ENCODE measurements at regions not wholly inside any gene's neighbourhood (a gene's known extent, or its start where the extent isn't known, plus 50 kb on each side); places are given as distances from the start of the nearest gene placed in this dataset.
"Not testable (repeated sequence)": the region's sequence is repeated elsewhere in the genome, so short reads cannot be mapped to it uniquely, and the experiment has no call there.

DNA sequence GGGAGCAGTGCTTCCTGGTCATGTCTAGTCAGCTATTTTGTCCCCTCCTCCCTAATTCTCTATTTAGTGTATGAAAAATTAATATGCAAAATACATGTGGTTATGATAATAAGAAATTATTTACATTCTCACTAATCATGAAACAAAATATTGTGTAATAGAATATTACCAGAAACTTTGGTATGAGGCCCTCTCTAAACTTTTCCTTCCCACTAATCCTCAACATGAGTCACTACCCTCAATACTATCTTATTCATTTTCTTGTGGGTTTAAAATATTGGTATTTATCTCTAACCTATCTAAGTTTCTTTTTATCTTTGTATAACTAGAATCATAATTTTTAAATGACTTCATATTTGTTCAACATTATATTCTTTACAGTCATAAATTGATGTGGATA is 545.9 kb upstream of the PTPRD start:
- DNase-seq = no peak

DNA sequence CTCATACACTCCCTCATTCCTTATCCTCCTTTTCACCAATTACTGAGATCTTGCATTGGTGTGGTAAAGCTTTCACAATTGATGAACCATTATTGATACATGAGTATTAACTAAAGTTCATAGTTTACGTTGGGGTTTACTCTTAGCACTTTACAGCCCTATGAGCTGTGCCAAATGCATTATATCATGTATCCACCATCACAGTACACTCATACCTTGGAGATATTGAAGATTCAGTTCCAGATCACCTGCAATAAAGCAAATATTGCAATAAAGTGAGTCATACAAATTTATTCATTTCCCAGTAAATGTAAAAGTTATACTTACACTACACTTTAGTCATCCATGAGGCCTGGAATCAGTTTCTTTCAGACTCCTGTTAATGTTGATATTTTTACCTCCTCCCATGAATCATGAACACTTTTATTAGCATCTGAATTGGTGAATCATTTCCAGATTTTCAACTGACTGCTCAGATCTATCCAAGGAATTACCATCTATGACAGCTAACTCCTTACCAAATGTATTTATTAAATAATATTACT is 546.6 kb upstream of the PTPRD start:
- no peak for DNase-seq

DNA sequence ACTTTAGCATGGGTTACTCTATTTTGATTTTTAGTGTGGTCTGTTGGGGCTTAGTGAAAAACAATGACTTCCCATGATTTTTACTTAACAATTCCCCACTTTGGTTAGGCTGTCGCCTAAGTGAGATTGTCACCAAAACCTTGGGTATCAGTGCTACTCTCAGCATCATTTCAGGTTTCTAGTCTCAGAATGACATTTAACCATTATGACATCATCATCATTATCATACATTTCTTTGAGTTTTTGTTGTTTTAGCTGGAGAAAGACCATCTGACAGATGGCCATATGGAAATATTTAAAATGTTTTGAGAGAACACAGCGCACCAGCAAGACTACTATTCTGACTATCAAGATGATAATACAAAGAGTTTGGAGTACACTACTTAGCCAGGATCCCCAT is 551.0 kb upstream of the PTPRD start:
- DNase-seq = no peak

DNA sequence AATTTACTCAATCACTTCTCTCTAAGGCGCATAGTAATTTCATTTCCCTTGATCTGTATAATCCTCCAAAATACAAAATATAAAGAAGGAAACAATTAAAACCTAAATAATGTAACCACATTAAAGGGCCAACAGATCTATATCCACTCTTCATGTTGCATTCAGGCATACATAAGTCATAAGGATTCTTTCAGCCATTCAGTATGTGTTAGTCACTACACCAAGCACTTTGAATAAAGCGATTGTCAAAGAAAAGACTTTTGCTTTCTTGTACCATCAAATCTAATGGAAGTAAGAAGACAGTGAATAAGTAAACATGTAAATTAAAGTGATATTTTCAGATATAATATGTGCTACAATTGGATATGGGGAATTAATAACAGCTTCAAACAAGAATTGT is 569.2 kb upstream of the PTPRD start:
- no peak for DNase-seq

DNA sequence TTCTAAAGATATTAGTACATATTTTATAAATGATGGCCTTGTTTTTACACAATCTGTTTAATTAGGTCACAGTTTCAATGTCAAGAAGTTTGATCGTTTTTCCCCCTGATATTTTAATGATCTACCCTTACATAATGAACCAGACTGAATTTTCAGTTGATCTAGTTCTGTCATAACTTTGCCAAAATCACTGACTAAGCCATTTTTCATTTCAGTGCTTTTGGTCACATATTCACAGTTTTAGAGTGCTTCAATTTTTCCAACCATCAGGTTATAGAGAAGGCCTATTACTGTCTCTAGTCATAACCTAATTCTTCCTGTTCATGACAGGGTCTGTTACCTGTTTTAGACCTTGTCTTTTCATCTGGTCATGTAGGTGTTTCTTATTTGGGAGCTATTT is 577.9 kb upstream of the PTPRD start:
- no peak for DNase-seq

DNA sequence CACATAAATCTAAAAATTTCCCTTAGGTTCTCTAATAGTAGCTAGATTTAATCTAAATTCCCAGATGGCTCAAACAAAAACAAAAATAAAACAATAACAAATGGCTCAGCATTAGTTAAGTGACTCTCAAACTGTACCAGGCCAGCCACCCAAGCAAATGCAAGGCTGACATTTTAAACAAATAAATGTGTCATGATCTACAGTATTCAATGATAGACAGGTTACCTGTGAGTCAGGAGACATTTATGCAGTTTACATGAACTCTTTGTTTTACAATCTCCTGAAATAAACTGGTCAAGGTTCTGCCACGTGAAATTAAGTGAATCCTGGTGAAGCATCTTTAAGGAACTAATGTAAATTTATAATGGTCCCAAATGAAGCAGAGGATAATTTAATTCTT is 580.2 kb upstream of the PTPRD start:
- DNase-seq = no peak

DNA sequence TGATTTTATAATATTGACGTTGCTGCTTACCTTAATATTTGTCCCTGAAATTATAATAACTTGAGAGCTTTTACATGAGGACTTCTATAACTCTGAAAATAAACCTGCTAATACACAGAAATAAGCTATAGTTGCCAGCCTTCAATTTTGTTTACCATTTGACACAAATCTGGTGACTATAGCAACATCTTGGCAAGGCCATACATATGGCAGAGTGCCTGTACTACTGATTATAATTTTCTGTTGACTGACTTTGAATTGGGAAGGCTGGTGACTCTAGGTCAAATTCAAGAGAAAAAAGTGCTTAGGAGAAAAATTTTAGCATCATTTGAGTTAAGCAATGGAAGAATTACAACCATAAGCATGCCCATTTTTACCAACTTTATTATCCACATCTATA is 581.4 kb upstream of the PTPRD start:
- no peak for DNase-seq

DNA sequence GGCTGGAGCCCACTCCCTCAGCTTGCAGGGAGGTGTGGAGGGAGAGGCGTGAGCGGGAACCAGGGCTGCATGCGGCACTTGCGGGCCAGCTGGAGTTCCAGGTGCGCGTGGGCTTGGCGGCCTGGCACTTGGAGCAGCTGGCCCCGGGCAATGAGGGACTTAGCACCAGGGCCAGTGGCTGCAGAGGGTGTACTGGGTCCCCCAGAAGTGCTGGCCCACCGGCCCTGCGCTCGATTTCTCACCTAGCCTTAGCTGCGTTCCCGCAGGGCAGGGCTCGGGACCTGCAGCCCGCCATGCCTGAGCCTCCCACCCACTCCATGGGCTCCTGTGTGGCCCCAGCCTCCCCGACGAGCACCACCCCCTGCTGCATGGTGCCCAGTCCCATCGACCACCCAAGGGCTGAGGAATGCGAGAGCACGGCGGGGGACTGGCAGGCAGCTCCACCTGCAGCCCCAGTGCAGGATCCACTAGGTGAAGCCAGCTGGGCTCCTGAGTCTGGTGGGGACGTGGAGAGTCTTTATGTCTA is 584.1 kb upstream of the PTPRD start:
- not testable (repeated sequence) for DNase-seq

DNA sequence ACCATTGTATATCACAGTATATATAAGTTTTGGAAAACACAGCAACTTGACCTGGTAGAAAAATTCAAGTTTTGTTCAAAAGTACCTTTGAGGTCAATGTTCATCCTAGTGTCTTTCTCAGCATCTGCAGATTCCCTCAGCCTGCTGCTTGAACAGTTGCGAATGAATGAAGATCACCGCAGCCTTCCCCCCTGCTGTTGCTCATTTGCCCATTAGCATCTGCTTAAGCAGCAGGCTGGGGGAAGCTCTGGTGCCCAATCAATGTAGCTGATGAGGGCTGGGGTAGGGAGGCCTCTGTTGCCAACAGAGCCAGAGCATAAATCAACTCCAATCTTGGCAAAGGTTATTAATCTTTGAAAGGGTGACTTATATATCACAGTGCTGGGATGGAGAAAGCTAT is 586.5 kb upstream of the PTPRD start:
- no peak for DNase-seq

DNA sequence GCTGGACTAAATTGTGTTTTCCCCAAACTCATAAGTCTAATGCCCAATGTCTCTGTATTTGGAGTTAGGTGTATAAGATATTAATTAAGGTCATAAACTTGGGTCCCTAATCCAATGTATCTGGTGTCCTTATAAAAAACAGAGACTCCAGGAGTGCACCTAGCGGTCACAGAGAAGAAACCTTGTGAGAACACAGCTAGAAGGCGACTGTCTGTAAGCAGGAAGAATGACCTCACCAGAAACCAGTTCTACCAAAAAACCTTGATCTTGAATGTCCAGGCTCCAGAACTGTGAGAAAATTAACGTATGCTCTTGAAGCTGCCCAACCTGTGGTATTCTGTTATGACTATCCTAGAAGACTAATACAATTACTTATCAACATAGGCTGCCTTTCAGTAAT is 591.7 kb upstream of the PTPRD start:
- no peak for DNase-seq

DNA sequence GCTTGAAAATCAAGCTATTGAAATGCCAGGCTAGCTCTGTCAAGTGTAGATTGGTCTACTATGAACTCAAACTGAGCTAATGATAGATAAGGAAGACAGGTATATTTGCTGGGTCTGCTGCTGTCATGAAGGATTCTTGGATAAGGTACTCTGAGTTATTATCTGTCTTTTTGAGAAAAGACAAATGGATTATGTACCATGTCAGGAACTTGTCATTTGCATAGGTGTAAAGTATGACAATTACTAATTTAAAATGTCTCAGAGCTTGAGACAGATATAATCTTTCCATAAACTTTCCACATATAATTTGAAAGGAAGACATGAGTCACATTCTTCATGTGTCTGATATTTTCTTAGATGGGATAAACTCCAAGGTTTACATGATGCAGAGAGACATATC is 594.1 kb upstream of the PTPRD start:
- no peak for DNase-seq

DNA sequence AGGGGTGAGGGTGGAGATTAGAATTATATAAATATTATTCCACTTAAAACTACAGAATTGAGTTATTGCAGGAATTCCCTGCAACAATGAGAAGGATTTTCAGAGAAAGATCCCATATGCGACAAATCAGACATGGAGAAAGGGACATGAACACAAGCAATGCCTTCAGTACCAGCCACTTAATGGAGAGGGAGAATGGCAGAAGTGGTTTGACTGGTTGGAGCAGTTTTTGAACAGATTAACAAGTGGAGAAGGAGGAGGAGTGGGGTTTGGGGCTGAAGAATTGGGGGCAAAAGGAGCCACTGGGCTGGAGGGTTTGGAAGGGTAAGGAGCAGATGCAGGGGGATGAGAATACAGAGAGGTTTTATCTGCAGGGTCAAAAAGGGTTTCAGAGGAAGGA is 620.9 kb upstream of the PTPRD start:
- no peak for DNase-seq

DNA sequence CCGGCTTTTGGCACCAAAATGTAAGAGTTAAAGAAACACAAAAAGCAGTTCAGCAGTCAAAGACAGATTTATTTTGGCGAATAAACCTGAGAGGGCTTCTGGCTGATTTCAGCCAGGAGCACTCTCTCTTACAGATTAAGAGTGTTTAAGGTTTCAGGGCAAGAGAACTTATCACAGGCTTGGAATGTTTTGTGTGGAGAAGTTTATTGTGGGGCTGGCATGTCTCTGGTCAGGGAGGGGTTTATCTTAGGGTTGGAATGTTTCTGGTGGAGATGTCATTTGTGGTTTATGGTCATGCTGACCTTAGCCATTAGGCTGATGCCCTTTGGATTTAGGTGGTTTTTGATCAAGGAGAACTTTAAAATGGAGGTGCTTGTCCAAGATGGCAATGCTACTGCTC is 622.3 kb upstream of the PTPRD start:
- no peak for DNase-seq

DNA sequence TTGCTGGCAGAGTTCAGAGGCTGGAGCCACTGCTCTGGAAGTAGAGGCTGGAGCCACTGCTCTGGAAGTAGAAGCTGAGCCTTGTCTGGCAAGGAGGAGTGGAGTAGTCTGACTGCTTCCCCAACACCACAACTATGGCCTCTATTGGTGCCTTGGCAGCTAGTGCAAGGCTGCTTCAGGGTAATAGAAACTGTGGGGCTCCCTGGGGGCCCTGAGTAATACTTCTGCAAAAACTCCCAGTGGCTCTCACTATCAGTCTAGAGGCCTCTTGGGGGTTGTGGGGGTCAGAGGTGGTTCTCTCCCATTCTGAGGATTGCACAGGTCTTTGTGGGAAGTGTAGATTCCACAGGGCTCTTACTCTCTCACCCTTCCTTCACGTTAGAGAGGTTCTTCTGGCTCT is 629.0 kb upstream of the PTPRD start:
- DNase-seq = no peak

DNA sequence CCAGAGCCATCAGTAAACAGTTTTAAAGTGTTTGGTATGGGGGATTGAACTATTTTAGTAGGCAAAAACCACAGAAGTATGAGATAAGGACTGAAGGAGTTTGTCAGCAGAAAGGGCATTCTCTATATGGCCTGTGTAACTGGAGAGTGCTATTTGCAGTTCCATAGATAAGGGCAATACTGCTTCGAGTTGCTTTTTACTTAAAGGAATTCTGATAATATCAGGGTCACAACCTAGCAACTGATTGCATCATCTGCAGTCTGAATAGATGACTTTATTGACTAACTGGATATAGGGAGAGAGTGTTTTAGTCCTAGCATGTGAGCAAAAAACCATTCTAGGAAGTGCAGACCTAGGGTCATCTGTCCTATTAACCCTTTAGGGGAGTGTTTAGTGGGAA is 645.2 kb upstream of the PTPRD start:
- no peak for DNase-seq

DNA sequence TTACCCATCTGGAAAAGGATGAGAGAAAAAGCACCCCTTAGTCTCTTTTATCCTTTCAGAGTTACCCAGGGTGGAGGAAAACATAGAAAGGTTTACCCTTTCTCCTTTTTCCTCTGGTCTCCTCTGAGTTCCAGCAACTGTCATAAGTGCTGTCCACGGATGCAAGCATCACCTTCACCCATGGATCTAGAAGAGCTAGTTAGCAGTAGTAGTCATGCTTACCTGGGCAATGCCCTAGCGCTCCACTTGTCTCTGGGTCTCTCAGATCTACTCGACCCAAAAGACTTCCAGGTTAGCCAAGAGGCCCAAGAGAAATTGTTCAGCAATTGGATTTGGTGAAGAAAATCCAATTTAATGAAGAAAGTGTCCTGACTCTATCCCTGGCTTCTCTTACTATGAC is 656.2 kb upstream of the PTPRD start:
- no peak for DNase-seq

DNA sequence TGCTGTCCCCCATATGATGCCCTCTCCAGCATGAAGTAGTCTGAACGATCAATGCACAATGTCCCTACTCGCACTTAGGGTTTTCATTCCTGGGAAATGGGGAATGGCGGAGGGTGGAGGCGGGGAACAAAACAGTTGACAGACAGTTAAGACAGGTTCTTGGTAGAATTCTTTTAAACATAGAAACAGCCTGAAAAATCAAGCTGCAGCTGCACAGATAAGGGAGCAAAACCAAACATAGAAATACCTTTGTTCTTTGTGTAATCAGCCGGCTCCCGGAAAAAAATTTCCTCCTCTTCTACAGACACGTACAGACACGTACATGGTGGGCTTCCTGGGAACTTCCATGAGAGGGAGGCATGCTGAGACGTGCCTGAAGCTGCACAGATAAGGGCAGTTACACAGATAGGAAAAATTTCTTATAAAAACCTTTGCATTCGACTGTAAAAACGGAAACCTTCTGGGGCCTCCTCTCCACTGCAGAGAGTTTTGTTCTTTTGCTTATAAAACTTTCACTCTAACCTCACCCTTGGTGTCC is 662.4 kb upstream of the PTPRD start:
- DNase-seq = no peak

DNA sequence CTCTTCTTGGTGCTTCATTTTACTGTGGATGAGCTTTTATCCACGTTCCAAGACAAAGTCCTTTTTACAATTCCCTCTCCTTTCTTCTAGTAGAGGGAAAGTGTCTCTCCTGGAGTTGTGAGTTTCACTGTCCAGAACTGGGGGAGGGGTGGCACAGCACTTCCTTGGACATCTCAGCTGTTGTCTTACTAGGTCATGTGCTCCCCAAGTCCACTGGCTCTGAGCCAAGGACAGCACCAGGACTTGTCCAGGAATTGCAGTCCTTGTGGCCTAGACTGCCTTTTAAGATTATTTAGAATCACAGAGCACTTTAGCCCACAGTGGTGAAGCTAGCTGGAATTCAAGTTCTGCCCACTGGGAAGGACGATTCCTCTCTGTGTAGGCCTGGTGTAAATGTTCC is 700.2 kb upstream of the PTPRD start:
- no peak for DNase-seq

DNA sequence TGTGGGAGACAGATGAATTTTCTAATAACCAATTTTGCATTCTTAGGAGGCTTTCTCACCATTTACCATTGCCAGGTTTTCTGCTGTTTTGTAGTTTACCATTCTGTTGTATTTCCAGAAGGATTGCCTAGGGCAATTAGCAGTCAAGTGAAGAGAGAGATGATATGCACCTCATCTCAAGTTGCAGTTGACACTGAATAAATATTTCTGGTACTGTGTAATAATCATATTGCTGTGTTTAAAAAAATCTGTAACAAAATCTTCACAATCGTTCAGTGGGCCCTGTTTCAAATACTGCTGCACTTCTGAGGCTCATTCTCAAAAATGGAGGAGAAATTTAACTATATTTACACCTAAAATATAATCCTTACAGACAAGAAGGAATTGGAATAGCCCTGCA is 706.1 kb upstream of the PTPRD start:
- no peak for DNase-seq

DNA sequence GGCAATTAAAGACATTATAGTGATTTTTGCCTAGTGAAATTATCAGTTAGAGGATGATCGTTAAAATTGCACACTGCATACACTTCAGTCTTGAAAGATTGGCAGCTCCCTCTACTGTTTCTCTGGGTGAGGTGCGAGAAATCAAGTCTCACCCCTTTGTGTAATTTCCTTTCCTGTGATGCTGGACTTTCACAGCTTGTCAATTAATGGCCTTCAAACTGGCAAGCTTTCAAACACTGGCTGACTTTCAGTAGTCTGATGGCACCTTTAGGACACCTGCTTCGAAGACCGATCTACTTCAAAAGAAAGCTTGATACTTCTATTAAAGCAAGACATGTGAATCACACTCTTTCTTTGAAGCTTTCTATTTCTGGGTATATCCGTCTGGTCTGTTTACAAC is 706.7 kb upstream of the PTPRD start:
- DNase-seq = no peak

DNA sequence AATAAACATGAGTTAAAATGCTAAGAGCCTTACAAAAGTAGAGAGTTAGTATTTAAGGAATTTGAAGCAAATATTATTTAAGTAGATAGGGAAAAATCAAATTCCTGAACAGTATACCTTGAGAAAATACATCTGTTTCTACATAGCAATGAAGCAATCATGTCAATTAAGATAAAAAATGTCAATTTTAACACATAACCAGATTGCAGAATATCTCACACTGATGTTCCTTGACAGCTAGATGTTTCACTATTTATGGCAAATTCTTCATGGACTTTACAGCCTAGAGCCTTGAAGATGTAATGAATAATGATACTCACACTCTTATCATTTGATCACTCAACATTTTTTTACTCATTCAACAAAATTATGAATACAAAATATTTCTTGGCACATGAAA is 708.2 kb upstream of the PTPRD start:
- DNase-seq = no peak

DNA sequence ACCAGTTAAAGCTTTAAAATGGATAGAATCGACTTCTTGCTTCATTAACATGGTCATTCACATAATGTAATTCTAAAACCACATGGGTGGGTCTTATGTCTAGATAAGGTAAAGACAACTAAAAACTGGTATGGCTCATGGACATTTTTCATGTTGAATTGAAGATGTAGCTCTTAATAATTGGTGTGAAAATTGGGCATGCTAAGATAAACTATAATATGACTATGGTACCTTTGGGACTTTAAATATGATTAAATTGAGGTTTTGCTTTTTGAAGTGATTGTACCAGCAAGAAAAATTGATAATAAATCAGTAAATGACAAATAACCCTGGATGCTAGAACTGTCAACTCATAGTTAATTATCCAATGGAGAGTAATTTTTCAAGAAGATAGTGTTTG is 710.7 kb upstream of the PTPRD start:
- no peak for DNase-seq

DNA sequence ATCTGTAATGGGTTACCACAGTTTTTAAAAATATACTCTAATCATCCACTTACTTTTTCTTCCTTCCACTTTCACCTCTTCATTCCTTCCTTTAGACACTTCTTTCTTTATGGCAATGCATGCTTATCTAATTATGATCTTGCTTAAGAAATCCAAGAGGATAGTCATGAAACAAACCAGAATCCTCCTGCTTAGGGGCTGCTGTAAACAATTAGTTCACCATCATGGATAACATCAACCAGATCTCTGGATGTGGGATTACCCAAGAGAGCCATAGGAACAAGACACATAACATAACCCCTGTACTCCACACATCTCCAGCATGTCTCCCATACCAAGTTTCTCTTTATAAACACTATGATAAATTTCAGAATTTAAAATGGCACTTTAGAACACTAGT is 713.4 kb upstream of the PTPRD start:
- no peak for DNase-seq

DNA sequence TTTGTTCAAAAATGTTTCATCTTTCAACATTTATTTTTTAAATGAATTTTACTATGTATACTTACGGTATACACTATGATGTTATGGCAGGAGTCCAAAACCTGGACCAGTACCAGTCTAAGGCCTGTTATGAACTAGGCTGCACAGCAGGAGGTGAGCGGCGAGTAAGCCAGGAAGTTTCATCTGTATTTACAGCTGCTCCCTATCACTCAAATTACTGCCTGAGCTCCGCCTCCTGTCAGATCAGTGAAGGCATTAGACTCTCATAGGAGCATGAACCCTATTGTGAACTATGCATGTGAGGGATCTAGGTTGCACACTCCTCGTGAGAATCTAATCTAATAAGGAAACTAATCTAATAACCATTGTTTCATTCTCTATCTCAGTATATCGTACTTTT is 715.5 kb upstream of the PTPRD start:
- no peak for DNase-seq

DNA sequence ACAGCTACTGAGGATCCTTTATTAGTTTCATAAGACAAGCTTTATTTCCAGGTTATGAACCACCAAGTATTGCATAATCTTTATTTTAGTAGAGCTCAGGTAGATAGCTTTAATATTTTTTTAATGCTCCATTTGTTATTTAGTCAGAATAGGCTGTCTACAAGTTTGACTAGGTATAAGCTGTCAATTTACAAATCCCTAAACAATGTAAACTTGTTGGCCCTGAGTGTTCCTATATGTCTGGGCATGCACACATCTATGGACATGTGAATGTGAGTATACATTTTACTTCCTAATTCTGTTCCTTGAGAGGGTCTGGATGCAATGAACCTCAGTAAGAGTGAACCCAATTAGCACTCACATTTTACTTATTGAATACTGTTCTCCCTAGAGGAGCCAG is 722.2 kb upstream of the PTPRD start:
- no peak for DNase-seq

DNA sequence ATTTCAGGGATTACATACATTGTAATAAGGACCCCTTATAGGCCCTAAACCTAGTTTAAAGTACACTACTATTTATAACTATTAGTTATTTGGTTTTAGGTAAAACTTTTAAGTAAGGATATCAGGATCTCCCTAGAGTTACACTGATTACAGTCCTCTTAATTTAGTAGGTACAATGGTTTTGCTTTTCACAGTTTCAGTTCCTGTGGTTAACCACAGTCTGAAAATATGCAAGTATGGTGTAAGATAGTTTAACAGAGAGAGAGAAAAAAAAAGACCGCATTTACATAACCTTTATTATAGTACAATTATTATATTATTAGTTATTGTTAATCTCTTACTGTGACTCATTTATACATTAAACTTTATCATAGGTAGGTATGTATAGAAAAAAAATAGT is 725.3 kb upstream of the PTPRD start:
- no peak for DNase-seq
